Stimulated activated CD8-positive, alpha-beta memory T cell treated with anti-CD3 and anti-CD28 coated beads, Interleukin-7, amount 100 ng/mL, for 48 hours (primary cell): ENCODE measurements at regions not wholly inside any gene's neighbourhood (a gene's known extent, or its start where the extent isn't known, plus 50 kb on each side); places are given as distances from the start of the nearest gene placed in this dataset.

ENCODE experiments used
- DNase-seq, 2 donors: peaks; one replicate each; pipeline ENCODE4 v3.0.0-alpha.2; 2020; ENCODE audit warnings: low read depth in 1 of 2; ENCODE audit errors: extremely low read depth in 1 of 2

GRCh38 chr2:190809139-190809764, 71.4 kb upstream of the GLS start:
- DNase-seq, result no peak

DNA sequence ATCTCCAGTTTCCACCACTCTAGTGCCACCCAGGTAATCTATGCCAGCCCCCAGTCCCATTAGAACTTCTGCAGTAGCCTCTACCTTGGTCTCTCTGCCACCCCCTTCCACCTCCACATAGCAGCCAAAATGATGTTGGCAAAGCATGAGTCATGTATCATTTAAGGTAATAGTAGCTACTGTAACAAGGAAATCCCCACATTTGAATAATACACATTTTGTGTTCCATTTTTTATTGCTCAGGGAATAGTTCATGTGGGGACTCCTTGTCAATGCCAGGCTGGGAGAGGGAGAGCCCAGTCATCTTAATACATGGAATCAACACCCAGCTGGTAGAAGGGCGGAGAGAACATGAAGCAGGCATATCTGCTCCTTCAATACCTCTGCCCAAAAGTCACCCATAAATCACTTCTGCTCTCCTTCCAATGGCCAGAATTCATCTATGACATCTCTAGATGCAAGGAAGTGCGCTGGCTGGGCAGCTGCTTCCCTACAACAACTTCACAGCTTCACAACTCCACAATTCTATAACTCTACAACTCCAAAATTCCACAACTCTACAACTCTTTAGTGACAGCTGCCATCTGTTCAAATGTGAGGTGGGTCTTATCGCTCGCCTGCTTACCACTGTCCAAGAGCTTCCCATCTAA, 70.6 kb upstream of the GLS start:
- DNase-seq, result no peak

DNA sequence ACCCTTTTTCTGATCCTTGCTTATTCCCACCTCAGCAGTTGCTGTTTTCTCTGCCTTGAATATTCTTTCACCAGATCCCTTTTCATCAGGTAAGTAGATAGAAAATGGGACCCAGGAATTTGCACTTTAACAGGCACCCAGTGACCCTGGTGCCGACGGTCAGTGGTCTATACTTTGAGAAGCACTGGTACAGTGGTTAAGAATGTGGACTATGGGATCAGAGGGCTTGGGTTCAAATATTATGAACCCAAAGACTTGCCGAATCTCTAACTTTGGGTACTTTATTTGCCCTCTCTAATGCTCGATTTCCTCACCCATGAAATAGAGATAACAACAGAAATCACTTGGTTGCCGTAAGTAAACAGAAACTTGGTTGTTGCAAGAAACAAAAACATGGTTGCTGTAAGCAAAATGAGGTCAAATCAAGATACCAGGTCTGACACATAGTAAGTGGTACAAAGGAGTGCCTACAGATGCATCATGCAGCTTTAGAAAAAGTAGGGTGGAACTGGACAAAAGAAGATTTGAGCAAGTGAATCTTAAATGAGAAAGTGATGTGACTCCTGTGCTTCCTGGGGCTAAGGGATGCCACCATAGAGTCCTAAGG, 69.5 kb upstream of the GLS start:
- DNase-seq, result no peak

DNA sequence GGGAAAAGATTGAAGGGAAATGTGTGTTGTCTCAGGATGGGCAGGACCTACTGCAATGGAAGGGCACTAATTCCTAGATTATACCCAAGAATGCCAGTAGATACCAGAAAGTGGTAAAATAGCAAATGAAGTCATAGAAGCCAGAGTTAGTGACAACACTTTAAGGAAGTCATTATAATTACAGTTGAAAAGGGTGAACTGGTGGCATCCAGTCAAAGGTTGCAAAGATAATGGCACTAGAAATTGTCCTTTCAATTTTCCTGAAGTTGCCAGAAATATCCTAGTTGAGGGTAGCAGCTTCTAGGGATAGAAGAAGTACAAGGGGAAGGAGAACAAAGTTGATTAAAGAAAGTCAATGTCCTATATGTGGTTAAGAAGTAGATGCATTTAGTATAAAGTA, 68.8 kb upstream of the GLS start:
- DNase-seq, result no peak

- DNase-seq, result no peak
These were observed 67.9 kb upstream of the GLS start for GRCh38 chr2:190812506-190813294.

GRCh38 chr2:190815226-190815625, 65.4 kb upstream of the GLS start:
- no peak for DNase-seq

DNA sequence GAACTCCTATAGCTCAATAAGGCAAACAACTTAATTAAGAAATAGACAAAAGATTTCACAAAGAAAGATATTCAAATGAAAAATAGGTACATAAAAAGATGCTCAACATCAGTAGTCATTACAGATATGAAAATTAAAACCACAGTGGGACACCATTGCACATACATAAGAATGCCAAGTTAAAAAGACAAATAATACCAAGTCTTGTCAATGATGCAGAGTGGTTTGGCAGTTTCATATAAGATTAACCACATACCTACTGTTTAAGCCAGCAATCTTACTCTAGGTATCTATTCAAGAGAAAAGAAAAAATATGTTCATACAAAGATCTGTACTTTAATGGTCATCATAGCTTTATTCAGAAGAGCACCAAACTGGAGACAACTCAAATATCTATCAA, 63.5 kb upstream of the GLS start:
- DNase-seq, result no peak

GRCh38 chr2:190819840-190820301, 60.8 kb upstream of the GLS start:
- DNase-seq, result no peak

GRCh38 chr2:190820416-190820815, 60.2 kb upstream of the GLS start:
- no peak for DNase-seq

DNA sequence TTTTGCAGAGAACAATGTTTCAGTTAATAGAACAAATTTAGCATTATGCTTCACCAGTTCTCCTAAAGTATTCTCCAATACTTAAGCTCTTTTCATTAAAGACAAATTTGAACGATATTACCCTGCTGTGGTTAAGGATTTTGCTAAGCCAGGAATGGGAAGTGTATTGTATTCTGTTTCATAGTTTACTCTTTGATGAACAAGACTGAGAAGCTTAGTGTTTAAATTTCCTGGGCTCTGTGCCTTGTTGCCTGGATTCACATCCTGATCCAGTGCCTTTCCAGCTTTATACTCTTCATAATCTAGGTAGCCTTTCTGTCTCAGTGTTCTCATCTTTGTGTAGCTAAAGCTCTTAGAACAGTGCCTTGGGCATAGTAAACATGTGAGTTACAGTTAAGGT, 58.6 kb upstream of the GLS start:
- DNase-seq, result no peak

DNA sequence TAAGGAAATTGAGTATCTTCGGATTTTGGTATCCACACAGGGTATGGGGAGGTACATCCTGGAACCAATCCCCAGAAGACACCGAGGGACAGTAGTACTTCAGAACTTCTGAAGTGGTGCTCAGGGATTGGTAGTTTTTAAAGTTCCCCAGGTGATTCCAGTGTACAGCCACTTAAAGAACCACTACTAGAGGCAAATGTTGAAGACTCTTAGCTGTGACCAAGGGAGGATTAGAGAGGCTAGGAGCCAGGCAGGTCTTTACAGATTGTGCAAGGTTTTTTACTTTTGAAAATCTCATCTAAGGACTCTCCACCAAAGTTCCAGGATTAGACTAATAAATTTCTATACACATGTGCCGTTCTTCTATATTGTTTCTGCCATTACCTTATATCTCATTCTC, 52.9 kb upstream of the GLS start:
- no peak for DNase-seq

DNA sequence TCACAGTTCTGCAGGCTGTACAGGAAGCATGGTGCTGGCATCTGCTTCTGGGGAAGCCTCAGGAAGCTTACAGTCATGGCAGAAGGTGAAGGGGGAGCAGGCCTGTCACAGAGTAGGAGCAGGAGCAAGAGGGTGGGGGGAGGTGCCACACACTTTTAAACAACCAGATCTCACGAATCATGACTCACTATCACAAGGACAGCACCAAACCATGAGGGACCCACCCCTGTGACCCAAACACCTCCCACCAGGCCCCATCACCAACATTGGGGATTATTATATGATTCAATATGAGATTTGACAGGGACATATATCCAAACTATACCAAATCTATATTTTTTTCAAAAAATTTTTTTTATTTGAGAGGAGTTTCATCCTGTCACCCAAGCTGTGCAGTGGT, 51.0 kb upstream of the GLS start:
- no peak for DNase-seq
